SK-N-MC (cell line): ENCODE measurements at regions not wholly inside any gene's neighbourhood (a gene's known extent, or its start where the extent isn't known, plus 50 kb on each side); places are given as distances from the start of the nearest gene placed in this dataset.

Source experiments
- EZH2 ChIP-seq: fragments of 200-600 bp; sonication (generic); IDR thresholded peaks from one replicate; pipeline ENCODE4 v1.6.1; 2017; ENCODE audit warnings: antibody characterized with exemption
- POLR2AphosphoS5 ChIP-seq: IDR thresholded peaks from 2 replicates; pipeline ENCODE4 v1.6.1; 2012; ENCODE audit warnings: mild to moderate bottlenecking, low read depth, low read length, borderline replicate concordance

DNA sequence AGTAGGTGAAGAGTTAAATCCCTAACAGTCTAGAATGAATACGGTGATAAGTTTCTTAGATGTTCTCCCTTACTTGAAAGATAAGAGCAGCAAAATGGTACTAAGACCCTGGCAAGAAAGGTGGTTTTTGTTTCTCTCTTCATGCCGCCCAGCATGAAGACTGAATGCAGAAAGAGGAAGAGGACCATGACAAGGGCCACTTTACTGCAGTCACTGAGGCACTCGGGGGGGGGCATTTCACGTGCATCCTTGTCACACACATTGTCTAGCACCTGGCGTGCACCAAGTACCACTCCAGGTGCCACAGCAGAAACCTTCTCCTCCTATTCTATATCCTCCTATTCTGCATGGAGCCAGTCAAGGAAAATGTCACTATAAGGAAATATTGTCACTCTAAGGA lies 222.0 kb downstream of the TOMM20 start:
- TF ChIP-seq POLR2AphosphoS5 = no peak
- TF ChIP-seq EZH2 = no peak
